ENCODE measurements at regions not wholly inside any gene's neighbourhood (a gene's known extent, or its start where the extent isn't known, plus 50 kb on each side); places are given as distances from the start of the nearest gene placed in this dataset.

DNA sequence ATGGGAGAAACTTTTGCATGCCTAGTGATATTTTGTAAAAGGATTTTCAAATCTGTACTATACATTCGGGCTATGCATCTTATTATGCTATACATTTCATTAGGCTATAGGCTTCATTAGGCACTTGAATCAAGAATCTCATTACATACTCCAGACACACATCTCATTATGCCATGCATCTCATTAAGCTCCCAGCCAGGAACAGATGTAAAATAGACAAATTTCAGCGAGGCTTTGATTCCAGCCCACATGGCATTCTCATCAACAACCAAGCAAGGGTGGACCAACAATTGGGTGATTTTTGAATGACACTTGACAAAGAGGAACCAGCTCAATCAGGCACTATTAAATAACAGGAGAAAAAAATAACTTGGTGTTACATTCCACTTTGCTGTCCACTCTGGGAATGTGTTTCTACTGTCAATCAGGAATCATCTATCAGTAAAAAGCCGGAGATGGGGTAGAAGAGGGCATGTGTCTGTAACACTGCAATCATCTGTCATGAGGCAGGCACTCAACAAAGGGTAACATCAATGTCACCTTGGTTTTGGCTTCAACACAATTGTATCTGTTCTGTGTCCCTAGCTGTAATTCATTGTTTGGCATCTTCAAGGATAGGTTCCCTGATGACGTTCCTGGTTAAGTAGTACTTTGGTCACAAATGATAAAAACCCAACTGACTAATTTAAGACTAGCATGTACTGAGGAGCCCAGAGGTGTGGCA lies 498.6 kb downstream of the EPHA4 start:
- TF ChIP-seq CTCF (IDR thresholded peaks at IDR 0.05): no peak

DNA sequence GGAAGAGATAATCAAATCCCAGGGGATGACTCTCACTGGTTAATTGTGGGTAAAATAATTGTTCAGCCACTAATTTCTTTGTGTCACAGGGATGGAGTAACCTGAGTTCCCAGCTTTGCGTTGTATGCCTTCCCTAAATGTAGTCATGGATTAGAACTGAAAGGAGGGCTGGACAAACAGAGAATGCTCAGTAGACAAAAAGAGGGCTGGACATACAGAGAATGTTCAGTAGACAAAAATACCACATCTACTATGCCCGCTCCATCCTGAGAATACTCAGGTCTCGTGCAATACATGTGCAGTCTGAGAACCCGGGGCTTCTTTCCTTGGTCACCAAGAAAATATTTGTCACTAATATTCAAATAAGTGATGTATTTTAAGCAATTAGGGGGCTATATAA lies 497.9 kb downstream of the EPHA4 start:
- TF ChIP-seq CTCF (IDR thresholded peaks at IDR 0.05): no peak

- no peak for TF ChIP-seq CTCF (IDR thresholded peaks at IDR 0.05)
Observed at GRCh38 chr2:221075203-221075602, 496.9 kb downstream of the EPHA4 start.

- no peak for TF ChIP-seq CTCF (IDR thresholded peaks at IDR 0.05)
Observed at GRCh38 chr2:221077251-221077650, 494.9 kb downstream of the EPHA4 start.

GRCh38 chr2:221077799-221078198 lies 494.3 kb downstream of the EPHA4 start:
- no peak for TF ChIP-seq CTCF (IDR thresholded peaks at IDR 0.05)

- no peak for TF ChIP-seq CTCF (IDR thresholded peaks at IDR 0.05)
Observed at GRCh38 chr2:221085341-221085900, 486.7 kb downstream of the EPHA4 start.

DNA sequence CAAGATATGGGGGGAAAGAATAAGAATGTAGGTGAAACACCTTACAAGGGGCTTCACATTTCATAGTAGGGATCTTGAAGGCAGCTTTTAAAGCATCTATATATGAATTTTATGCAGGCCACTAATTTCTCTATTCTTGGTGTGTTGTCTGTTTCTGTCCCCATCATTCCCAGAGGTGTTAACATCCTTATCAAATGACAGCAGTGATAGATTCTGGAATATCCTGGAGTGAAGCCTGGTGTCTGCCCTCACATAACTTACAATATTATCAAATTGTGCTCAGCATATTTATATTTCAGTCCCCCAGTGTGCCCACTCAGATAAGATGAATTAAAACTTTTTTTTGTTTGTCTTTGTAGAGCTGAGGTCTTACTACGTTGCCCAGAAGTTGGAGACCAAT lies 486.2 kb downstream of the EPHA4 start:
- no peak for TF ChIP-seq CTCF (IDR thresholded peaks at IDR 0.05)

Data from LNCAP (cell line).